ENCODE measurements at regions not wholly inside any gene's neighbourhood (a gene's known extent, or its start where the extent isn't known, plus 50 kb on each side); places are given as distances from the start of the nearest gene placed in this dataset.
"Not testable (repeated sequence)": the region's sequence is repeated elsewhere in the genome, so short reads cannot be mapped to it uniquely, and the experiment has no call there.

DNA sequence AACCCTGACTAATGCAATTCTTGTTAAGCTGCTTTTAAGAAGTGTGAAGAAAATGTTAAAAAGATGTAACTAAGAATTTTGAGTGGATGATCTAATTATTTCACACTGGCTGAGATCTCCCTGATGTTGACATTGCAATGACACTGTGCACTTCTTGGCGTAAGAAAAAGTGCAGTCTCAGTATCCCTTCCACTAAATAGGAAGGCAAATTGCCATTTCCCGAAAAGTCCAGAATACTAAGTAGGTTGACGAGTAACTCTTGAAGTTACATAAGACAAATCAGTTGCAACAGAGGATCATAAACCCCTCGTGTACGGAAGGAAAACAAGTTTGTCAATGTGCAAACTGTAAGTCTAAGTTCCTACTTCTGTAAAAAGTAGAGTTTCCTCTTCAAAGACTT, 189.9 kb downstream of the LMLN start:
- not testable (repeated sequence) for TF ChIP-seq POLR2AphosphoS5 (IDR thresholded peaks at IDR 0.05); POLR2A (IDR thresholded peaks at IDR 0.05); EP300 (IDR thresholded peaks at IDR 0.05; ENCODE audit: low read depth)
- TF ChIP-seq, protein P1, sequence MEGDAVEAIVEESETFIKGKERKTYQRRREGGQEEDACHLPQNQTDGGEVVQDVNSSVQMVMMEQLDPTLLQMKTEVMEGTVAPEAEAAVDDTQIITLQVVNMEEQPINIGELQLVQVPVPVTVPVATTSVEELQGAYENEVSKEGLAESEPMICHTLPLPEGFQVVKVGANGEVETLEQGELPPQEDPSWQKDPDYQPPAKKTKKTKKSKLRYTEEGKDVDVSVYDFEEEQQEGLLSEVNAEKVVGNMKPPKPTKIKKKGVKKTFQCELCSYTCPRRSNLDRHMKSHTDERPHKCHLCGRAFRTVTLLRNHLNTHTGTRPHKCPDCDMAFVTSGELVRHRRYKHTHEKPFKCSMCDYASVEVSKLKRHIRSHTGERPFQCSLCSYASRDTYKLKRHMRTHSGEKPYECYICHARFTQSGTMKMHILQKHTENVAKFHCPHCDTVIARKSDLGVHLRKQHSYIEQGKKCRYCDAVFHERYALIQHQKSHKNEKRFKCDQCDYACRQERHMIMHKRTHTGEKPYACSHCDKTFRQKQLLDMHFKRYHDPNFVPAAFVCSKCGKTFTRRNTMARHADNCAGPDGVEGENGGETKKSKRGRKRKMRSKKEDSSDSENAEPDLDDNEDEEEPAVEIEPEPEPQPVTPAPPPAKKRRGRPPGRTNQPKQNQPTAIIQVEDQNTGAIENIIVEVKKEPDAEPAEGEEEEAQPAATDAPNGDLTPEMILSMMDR (IDR thresholded peaks at IDR 0.05), result not testable (repeated sequence)

All from transverse colon (tissue), 4 donors.